Bone marrow (tissue), 2 donors: ENCODE measurements at regions not wholly inside any gene's neighbourhood (a gene's known extent, or its start where the extent isn't known, plus 50 kb on each side); places are given as distances from the start of the nearest gene placed in this dataset.
"Not testable (repeated sequence)": the region's sequence is repeated elsewhere in the genome, so short reads cannot be mapped to it uniquely, and the experiment has no call there.

ENCODE experiments used
- DNase-seq, 2 donors: peaks; one replicate each; lab custom pipeline; 2025; lab: John Stamatoyannopoulos, UW

DNA sequence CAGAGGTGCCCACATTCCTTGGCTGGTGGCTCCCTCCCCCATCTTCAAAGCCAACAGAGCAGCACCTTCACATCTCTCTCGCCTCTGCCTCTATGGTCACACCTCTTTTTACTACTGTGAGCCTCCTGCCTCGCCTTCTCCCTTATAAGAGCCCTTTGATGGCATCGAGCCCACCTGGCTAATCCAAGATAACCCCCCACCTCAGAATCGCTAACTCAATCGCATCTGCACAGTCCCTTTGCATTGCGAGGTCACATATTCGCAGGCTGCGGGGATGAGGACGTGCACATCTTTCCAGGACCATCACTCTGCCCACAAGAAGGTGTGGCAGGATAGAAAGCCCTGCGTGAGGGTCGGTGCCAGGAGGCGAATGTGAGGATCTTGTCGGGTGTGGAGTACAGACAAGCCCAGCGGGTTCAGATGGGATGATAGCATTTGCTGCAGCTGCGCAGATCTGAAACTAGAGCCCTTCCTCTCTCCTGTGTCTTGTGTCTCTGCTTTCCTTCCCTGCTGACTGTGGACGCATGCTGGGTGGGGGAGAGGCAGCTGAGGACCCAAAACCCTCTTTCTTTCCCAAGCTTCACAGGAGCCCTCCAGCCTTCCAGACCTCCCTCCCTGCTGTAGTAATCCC lies 148.3 kb upstream of the HDAC4 start:
- no peak for DNase-seq

DNA sequence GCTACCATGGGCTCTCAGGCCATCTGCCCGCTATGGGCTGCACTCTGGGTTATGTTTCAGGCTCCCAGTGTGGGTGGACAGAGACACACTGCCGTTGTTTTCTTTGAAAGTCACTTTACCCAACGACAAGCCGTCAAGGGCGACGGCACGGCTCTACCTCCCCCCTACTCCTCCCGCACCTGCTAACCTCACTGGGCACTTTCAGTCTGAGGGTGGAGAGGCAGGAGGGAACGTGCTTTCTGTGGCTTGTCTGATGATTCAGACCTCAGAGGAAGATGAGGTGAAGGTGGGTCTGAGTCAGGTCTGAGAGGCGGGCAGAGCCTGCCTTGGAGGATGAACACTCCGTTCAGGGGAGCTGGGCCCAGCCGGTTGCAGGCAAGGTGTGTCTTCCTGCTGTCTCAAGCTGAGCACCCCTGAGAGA lies 147.6 kb upstream of the HDAC4 start:
- no peak for DNase-seq

DNA sequence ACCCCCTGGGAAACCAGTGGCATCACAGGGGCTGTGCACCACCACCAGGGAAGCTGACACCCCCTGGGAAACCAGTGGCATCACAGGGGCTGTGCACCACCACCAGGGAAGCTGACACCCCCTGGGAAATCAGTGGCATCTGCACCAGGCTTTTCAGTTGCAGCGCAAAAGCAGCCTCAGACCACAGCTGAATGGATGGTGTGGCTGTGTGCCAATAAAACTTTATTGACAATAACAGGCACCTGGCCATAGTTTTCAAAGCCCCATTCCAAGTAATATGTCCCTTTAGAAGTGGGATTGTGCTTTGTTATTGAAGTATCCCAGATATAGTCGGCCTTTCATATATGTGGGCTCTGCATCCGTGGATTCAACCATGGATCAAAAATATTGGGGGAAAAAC lies 146.3 kb upstream of the HDAC4 start:
- not testable (repeated sequence) for DNase-seq

DNA sequence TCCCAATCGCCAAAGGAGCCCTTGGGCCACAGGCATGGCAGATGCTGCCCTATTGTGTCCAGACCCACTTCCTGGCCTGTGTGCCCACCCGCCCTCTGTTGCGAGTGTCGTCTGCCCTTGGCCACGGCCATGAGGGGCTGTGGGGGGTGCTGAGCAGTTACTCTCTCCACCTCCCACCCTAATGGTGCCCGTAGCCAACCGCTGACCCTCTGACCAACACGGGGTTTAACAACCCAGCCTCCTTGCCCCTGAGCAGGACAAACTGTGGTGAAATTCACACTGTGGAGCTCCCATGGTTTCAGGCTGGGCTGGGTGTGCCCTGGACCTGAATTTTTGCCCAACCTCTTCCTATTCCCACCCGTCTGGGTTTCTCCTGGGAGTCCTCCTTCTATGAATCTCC lies 145.7 kb upstream of the HDAC4 start:
- DNase-seq, result no peak

DNA sequence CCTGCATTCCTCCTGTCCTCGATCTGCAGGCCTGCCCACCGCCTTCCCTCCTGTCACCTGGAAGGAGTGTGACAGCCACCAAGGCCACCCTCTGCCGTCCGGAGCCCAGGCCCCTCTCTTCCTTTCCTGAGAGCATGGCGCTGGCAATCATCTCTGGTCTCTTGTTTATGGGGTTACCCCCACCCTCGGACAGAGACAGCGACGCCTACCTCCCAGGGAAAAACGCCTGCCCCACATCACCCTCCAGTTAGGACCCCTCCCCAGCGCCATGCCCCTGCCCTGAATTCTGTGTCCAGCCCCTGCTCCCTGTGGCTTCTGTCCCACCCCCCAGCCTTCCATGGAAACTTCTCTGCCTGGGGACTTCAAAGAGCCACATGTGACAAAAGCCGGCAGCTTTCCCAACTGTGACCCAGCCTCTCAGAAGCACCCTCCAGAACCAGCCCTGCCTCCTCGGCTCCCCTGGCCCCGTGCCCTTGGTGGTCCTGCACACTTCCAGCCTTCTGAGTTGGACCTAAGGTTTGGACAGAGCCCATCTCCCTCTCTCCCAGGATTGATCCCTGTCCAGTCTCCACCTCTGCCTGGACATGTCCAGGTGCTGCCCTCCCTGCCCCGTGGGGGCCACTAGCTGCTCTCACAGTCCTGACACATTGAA lies 145.0 kb upstream of the HDAC4 start:
- no peak for DNase-seq

DNA sequence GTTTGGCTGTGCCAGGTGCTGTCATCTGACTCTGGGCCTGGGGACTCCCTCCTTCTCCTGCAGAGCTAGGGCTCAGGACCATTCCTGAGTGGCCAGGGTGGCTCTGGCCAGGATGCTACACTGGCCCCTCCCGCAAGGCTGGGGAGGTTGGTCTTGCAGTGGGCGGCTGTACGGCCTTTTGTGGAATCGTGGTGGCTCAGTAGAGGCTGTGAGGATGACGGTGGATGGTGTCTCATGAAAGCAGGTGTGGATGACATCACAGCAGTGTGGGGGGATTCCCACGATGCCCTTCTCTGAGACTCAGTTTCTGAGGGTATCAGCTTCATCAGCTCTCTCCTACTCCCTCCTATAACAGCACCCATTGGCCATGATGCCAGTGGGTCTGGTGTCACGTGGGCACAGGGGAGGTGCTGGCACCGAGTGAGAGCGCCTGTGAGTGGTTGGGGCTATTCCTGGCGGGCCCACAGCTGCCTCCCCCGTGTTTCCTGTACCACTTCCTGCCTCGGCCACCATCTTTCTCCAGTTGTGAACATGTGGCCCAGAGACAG lies 144.2 kb upstream of the HDAC4 start:
- DNase-seq, result no peak

DNA sequence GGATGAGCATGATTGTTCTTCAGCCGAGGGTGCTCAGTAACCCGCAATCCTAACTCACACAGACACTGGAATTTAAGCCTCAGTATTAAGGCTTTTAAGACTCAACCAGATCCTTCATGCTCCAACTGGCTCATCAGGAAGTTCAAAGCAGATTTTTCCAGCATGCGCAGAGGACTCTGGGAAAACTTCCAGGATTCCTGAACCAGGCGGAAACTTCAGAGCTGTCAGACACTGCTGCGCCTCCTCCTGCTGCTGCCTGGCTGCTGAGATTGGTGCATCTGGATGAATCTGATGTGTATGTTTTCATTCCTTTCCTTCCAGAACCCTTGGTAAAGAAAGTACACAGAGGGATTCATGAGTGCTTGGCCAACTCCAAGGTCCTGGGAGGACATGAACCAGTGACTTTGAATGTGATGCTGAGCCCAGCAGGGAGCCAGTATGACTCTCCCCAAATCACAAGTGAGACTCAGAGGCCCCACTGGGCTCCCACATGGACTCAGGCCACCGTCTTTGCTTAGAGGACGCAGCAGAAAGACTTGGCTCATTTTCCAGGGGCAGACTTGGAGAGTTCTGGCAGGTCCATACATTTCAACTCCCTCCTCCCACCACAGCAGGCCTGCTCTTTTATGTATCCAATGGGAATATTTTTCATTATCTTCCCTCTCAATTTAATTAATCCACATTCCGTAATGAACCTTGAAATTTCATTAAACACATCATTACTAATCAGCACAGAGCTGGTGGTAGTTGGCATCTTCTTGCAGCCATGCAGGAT lies 143.5 kb upstream of the HDAC4 start:
- DNase-seq, result no peak

DNA sequence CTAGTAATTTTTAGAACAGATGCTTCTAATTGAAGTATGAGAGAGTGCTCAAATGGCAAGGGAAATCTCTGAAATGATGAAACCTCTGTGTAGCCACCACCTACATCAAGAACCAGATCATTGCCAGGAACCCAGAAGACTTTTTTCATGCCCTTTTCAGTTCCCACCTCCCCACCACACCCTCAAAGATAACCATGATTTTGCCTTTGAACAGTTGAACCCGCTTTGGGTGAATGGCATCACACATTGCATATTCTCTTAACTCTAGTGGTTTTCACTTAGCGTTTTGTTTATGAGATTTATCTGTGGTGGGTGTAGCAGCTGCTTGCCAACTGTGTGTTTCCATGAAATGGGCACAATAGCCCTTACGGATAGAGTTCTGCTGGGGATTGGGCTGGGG lies 142.9 kb upstream of the HDAC4 start:
- no peak for DNase-seq

DNA sequence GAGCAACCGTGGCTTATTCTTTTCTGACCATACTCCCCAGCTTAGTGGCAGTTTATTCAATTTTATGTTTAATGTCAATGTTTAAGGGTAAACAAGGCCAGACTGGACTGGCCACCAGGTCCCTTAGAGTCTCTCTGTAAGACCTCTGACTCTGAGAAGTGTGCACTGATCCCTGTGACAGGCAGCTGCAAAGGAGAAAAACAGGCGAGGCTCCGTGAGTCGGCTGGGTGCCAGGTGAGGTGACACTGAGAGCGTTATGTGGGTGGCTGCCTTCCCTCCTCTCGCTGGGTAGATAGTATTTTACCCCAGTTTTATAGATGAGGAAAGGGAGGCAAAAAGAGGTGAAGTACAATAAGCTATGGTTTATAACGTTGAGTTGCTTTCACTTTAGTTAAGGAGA lies 139.4 kb upstream of the HDAC4 start:
- no peak for DNase-seq

DNA sequence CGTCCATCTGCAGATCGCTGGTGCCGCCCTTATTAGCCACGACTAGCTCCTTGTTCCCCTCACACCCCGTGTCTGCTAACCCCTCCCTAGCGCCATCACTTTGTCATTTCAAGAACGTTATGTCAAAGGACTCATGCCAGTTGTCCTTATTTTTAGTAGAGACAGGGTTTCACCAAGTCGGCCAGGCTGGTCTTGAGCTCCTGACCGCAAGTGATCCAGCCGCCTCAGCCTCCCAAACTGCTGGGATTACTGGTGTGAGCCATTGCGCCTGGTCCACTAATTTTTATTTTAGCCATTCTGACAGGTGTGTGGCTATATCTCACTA lies 138.9 kb upstream of the HDAC4 start:
- DNase-seq, result no peak

DNA sequence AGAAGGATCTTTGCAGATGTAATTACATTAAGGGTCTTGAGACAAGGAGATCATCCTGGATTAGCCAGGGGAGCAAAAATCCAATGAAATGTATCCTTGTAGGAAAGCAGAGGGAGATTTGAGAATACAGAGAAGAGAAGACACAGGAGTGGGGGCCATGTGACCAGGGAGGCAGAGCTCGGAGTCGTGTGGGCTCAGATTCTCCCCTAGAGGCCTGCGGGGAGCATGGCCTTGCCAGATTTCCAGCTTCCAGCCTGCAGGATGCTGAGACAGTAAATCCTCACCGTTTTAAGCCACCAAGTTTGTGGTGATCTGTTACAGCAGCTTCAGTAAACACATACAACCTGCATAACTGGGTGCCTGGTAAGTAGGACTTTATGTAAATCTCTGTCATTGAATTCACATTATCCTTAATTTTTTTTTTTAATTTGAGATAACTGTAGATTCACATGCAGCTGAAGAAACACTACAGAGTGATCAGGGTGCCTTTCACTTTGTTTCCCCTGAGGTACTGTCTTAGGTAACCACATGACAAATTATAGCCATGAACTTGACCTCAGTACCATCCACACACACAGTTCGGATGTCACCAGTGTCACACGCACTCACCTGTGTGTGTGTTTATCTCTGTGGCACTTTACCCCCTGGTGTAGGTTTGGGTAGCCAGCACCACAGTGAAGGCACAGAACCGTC lies 138.4 kb upstream of the HDAC4 start:
- no peak for DNase-seq

DNA sequence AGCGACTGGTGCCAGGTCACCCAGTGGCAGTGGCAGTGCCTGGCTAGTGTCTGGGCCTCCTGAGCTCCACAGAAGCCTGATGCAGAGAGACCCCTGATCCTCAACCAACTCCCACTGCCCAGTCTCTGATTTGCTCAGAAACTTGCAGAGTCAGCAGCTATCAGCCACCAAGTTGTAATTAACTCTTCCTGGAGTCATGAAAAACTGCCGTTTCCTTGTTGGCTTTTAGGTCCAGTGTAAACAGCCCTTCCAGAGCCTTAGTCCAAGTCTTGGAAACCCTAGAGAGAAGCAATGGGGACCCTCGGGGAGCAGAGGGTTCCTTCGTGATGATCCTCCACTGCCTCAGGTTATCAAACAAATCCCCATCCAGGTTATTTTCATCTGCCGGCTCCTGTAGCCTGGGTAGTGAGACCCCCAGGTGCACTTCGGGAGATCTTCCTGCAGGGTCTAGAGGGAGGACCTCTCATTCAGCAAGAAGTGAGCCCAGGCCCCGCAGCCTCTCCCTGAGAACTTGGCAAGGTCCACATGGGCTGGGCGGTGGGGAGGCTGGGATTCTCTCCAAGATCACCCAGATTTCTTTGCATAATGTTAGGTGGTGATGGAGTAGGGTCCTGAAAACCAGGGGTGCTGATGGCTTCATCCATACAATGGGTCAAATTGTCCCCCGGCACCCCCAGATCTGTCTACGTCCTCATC lies 137.7 kb upstream of the HDAC4 start:
- no peak for DNase-seq

DNA sequence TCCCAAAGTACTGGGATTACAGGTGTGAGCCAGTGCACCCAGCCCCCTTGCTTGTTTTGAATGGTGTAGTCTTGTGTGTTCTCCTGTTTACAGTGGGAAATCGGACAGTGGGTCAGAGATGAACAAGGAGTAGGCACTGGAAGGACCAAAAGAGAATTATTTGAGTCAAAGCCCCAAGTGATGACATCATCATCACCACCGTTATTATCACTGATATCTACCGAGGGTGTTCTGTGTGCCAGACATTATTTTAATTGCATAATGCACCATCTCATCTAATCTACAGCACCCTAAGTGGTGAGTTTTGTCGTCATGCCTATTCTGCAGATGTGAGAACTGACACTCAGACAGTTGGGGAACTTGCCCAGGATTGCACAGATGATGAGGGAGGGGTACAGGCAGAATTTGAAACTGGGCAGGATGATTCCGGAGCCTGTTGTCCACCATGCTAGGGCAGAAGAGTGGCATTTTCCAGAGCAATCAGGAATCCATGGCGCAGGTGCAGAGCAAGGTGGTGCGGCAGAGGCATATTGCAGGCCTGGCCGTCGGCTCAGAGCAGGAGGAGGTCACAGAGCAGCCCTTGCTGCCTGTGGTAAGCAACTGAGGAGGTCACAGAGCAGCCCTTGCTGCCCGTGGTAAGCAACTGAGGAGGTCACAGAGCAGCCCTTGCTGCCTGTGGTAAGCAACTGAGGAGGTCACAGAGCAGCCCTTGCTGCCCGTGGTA lies 137.0 kb upstream of the HDAC4 start:
- no peak for DNase-seq

DNA sequence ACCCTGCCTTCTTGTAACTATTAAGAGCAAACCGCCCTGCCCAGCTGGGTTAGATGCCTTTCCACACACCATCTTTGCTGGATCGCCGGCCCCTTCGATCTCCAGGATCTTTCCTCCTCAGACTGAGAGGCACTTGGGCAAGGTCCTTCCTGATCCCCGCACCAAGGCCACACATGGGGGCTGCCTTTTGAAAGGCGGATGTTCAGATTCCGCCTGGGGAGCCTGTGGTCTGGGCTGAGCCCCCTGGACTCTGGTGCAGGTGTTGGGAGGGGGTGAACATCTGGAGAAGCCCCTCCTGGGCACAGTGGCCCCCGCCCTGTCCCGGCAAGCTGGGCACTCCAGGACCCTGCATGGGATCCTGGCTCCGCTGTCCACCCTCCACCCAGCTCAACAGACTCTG lies 135.4 kb upstream of the HDAC4 start:
- DNase-seq, result no peak

DNA sequence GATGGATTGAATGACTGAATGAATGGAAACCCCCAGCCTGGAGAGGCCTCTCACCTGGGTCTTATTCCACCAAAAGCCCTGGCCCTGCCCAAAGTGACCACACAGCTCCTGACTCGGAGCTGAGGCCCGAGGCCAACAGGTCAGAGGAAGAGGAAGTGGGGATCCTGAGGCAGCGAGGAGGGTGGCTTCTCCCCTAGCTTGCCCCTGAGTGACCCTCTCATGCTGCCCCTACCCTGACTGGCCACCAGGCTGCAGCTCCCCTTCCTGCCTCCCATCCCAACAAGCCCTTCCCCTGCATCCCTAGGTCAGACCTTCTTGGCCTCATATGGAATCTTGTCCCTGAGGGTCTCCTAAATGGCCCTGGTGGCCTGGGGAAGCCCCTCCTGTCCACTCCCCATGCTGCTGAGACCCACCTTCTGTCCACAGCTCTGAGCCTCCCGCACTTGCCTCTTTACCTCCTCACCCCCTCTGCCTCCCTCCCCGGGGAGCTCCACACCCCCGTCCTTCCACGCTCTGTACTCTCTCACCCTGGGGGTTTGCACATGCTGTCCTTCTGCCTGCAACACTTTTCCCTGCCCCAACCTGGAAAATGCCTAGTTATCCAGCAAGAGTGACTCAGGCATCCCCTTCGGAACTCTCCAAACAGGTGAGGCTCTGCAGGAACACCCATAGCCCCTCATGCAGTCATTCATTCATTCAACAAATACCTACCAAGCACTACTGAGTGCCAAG lies 134.8 kb upstream of the HDAC4 start:
- no peak for DNase-seq

DNA sequence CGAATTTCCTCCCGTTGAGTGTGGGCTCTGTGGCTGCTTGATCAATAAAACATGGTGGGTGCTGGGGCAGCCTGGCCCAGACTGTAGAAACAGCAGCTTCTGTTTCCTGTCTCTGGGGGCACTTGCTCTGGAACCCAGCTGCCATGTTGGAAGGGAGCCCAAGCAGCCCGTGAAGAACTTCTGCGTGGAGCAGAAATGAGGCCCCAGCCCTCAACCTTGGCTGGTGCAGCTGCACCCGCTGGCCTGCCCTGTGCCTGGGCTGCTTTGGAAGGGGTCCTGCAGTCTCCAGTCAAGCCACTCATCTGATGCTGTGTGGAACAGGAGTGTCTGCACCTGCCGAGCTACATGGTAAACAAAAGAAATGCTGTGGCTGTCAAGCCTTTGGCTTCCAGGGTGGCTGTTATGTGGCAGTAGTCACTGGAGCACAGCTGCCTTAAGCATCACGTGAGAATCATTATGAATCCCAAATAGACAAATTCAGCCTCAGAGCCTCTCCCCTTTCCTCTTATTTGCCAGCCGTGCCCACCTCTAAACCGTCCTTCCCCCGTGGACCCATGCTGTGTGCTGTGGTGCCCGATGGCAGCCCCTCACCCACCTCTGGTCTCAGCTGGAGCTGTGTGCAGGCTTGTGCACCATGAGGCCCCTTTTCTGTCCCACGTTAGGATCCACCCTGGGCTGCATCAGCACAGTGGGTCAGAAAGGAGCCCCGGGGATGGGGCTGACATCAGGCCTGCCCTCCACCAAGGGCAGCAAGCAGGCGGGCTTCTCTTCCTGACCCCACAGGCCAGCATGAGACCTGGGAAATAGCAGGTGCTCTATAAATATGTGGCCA lies 134.0 kb upstream of the HDAC4 start:
- no peak for DNase-seq

DNA sequence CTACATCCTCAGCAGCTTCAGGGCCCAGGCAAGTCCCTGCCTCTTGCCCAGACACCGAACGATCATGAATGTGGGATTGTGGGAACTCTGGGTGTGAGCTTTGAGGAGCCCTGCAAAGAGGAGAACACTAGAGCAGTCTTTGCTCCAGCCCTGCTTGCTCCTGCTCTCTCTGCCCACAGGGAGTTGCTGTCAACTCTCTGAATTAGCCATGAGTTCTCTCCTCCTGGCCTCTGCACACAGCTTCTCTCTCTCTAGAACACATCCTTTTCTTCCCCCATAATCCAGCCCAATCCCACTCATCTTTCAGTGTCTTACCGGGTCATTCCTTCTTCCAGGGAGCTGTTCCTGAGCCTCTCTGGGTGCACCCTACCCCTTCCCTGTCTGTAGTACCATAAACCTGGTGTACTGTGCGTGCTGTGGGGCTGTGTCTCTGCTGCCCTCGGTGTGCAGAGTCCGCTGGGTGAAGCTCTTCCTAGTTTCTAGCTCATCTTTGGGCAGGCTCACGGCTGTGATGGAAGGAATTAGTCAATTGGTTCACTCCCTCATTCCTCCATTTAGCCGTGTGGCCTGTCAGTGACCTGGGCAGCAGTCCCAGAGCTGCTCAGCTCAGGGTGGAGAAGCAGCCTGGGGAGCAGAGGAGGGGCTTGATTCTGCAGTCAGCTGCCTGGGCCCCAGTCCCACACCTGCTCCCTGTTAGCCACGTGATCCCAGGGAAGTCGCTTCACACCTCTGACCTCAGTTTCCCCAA lies 132.9 kb upstream of the HDAC4 start:
- DNase-seq, result no peak

DNA sequence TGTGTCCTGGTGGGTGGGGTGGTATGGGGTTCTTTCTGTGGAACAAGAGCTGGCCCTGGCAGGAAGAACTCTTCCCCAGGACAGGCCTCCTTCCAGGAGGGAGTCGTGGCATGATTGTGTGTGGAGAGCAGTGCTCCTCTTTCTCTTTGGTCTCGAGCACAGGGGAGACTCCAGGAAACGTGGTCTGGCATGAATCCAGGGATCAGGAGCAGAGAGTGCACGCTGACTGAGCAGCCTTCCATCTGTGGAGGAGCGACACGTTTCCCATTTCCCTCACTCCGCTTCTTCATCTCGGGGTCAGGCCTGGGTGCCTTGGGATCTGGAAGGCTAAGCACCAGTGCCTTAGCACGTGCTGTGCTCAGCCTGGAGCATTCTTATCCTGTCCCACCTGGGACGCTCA lies 132.0 kb upstream of the HDAC4 start:
- DNase-seq, result no peak

DNA sequence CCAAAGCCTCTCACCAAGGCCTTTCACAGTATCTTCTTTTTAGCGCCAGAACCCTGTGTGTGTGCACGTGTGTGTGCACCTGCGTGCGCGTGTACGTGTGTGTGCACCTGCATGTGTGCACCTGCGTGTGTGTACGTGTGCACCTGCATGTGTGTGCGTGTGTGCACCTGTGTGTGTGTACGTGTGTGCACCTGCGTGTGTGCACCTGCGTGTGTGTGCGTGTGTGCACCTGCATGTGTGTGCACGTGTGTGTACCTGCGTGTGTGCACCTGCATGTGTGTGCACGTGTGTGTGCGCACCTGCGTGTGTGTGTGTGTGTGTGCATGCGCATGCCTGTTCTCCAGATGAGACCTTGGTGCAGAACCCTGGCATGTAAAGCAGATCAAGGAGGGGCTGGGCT lies 131.4 kb upstream of the HDAC4 start:
- DNase-seq, result no peak
